ENCODE measurements at regions not wholly inside any gene's neighbourhood (a gene's known extent, or its start where the extent isn't known, plus 50 kb on each side); places are given as distances from the start of the nearest gene placed in this dataset.
"Not testable (repeated sequence)": the region's sequence is repeated elsewhere in the genome, so short reads cannot be mapped to it uniquely, and the experiment has no call there.

- H3K9me3 ChIP-seq (ENCODE audit: low read depth), result no peaks in the 10 kb centered on the region
- no peak overlapping the region for H2AFZ ChIP-seq (replicated peaks)
- H3K4me3 Mint-ChIP-seq, result no peak overlapping the region
- H3F3A ChIP-seq (ENCODE audit: low read depth), result no peaks in the 10 kb centered on the region
- H3K36me3 ChIP-seq, result no peaks in the 10 kb centered on the region
- no peaks in the 10 kb centered on the region for H3K27me3 ChIP-seq
- no peak overlapping the region for H3K4me2 ChIP-seq
- no peak overlapping the region for H3K4me3 ChIP-seq
- no peaks in the 10 kb centered on the region for H3K27me3 Mint-ChIP-seq (ENCODE audit: insufficient read depth, low read depth)
- no peak overlapping the region for H3K27ac Mint-ChIP-seq
- no peaks in the 10 kb centered on the region for H3K79me2 ChIP-seq (ENCODE audit: low read depth)
- no peaks in the 10 kb centered on the region for H3K4me1 ChIP-seq
- H3K36me3 Mint-ChIP-seq, result no peaks in the 10 kb centered on the region
- DNase-seq (ENCODE audit: low spot score), result no peak
- no peak overlapping the region for H3K9ac ChIP-seq
- no peak for TF ChIP-seq CTCF (IDR thresholded peaks at IDR 0.05)
- TF ChIP-seq EZH2phosphoT487 (IDR thresholded peaks at IDR 0.05), result no peak
- TF ChIP-seq EZH2 (IDR thresholded peaks at IDR 0.05), result no peak
- H3K4me1 Mint-ChIP-seq, result no peaks in the 10 kb centered on the region
- no peaks in the 10 kb centered on the region for H3K9me3 Mint-ChIP-seq
- no peak overlapping the region for H3K27ac ChIP-seq
- no peaks in the 10 kb centered on the region for H4K20me1 ChIP-seq (ENCODE audit: low read depth)
Measured at GRCh38 chr12:60577607-60578006, 981.8 kb downstream of the SLC16A7 start.

- not testable (repeated sequence) for H3K79me2 ChIP-seq (ENCODE audit: low read depth); H3K9me3 Mint-ChIP-seq; H3K27me3 Mint-ChIP-seq (ENCODE audit: insufficient read depth, low read depth); H3K9ac ChIP-seq; H3K36me3 ChIP-seq; H3K27ac ChIP-seq; H3K4me2 ChIP-seq; H3K4me1 Mint-ChIP-seq; DNase-seq (ENCODE audit: low spot score); H3K4me1 ChIP-seq; H3K4me3 Mint-ChIP-seq; H2AFZ ChIP-seq (replicated peaks); H3K4me3 ChIP-seq; H3K9me3 ChIP-seq (ENCODE audit: low read depth); H3K27ac Mint-ChIP-seq; H3K36me3 Mint-ChIP-seq; H3F3A ChIP-seq (ENCODE audit: low read depth); H3K27me3 ChIP-seq; H4K20me1 ChIP-seq (ENCODE audit: low read depth)
Measured at GRCh38 chr12:60587664-60588063, 991.8 kb downstream of the SLC16A7 start.

- Mint-ChIP-seq H3K36me3 (no peaks in the 10 kb centered on the region), H3K4me1 (no peaks in the 10 kb centered on the region), H3K27me3 (ENCODE audit: insufficient read depth, low read depth) (no peaks in the 10 kb centered on the region), H3K27ac (no peak overlapping the region), H3K4me3 (no peak overlapping the region), H3K9me3 (no peaks in the 10 kb centered on the region)
- no peak overlapping the region for H3K9ac ChIP-seq
- no peaks in the 10 kb centered on the region for H3K36me3 ChIP-seq
- no peak for TF ChIP-seq EZH2phosphoT487 (IDR thresholded peaks at IDR 0.05)
- no peak for TF ChIP-seq EZH2 (IDR thresholded peaks at IDR 0.05)
- no peak for TF ChIP-seq CTCF (IDR thresholded peaks at IDR 0.05)
- H3K4me1 ChIP-seq, result no peaks in the 10 kb centered on the region
- H3K27ac ChIP-seq, result no peak overlapping the region
- H3K79me2 ChIP-seq (ENCODE audit: low read depth), result no peaks in the 10 kb centered on the region
- H4K20me1 ChIP-seq (ENCODE audit: low read depth), result no peaks in the 10 kb centered on the region
- no peak overlapping the region for H3K4me3 ChIP-seq
- H3K9me3 ChIP-seq (ENCODE audit: low read depth), result no peaks in the 10 kb centered on the region
- no peak overlapping the region for H3K4me2 ChIP-seq
- H3K27me3 ChIP-seq, result no peaks in the 10 kb centered on the region
- no peaks in the 10 kb centered on the region for H3F3A ChIP-seq (ENCODE audit: low read depth)
- no peak for DNase-seq (ENCODE audit: low spot score)
- no peak overlapping the region for H2AFZ ChIP-seq (replicated peaks)
Measured at GRCh38 chr12:60594035-60594711, 998.3 kb downstream of the SLC16A7 start.

GRCh38 chr12:60602601-60603000 lies 1006.8 kb downstream of the SLC16A7 start:
- H3K27ac ChIP-seq, result no peak overlapping the region
- no peak overlapping the region for H2AFZ ChIP-seq (replicated peaks)
- Mint-ChIP-seq H3K36me3 (no peaks in the 10 kb centered on the region), H3K4me1 (no peaks in the 10 kb centered on the region), H3K27ac (no peak overlapping the region), H3K4me3 (no peak overlapping the region), H3K27me3 (ENCODE audit: insufficient read depth, low read depth) (no peaks in the 10 kb centered on the region), H3K9me3 (peaks cover 23% of the 10 kb centered on the region)
- H3K27me3 ChIP-seq, result no peaks in the 10 kb centered on the region
- no peak overlapping the region for H3K9ac ChIP-seq
- no peaks in the 10 kb centered on the region for H3K4me1 ChIP-seq
- no peak overlapping the region for H3K4me3 ChIP-seq
- H3K4me2 ChIP-seq, result no peak overlapping the region
- H3K79me2 ChIP-seq (ENCODE audit: low read depth), result no peaks in the 10 kb centered on the region
- TF ChIP-seq CTCF (IDR thresholded peaks at IDR 0.05), result no peak
- TF ChIP-seq EZH2 (IDR thresholded peaks at IDR 0.05), result no peak
- H4K20me1 ChIP-seq (ENCODE audit: low read depth), result no peaks in the 10 kb centered on the region
- no peak for DNase-seq (ENCODE audit: low spot score)
- no peaks in the 10 kb centered on the region for H3K36me3 ChIP-seq
- H3F3A ChIP-seq (ENCODE audit: low read depth), result no peaks in the 10 kb centered on the region
- no peaks in the 10 kb centered on the region for H3K9me3 ChIP-seq (ENCODE audit: low read depth)

- not testable (repeated sequence) for H3K4me1 Mint-ChIP-seq; H3K79me2 ChIP-seq (ENCODE audit: low read depth); H3K9ac ChIP-seq; H3K36me3 ChIP-seq; H3K36me3 Mint-ChIP-seq; DNase-seq (ENCODE audit: low spot score); H3K27ac ChIP-seq; H3K4me1 ChIP-seq; H3K27me3 ChIP-seq; H3F3A ChIP-seq (ENCODE audit: low read depth); H3K9me3 ChIP-seq (ENCODE audit: low read depth); H3K27ac Mint-ChIP-seq; H4K20me1 ChIP-seq (ENCODE audit: low read depth); H2AFZ ChIP-seq (replicated peaks); H3K27me3 Mint-ChIP-seq (ENCODE audit: insufficient read depth, low read depth); H3K4me3 ChIP-seq; H3K4me3 Mint-ChIP-seq; H3K4me2 ChIP-seq
- H3K9me3 Mint-ChIP-seq, result peaks cover 23% of the 10 kb centered on the region
Measured at GRCh38 chr12:60603475-60603874, 1007.6 kb downstream of the SLC16A7 start.
